ENCODE measurements at regions not wholly inside any gene's neighbourhood (a gene's known extent, or its start where the extent isn't known, plus 50 kb on each side); places are given as distances from the start of the nearest gene placed in this dataset.
"Not testable (repeated sequence)": the region's sequence is repeated elsewhere in the genome, so short reads cannot be mapped to it uniquely, and the experiment has no call there.

DNA sequence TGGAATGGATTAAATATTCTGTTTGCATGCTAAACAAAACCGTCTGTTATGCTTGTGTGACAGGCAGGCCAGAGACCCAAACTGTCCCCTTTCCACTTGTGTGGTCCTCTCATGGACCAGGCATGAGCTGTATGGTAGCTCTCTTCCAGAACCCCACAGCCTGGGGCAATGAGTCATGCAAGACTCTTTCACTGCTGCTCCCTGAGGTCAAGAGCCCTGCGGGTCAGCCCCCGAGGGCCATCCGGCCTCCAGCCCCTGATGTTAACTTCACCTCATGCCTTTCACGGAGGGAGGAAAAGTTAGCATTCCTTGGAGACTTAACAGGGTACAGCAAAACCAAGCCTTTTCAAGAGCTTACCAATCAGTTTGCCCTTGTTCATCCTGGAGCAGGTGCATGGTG, 239.1 kb upstream of the DIO3 start:
- no peak for DNase-seq (ENCODE audit: low read depth, low spot score)
- Histone ChIP-seq H3K4me3 (no peak overlapping the region), H3K36me3 (ENCODE audit: insufficient read depth, low read length) (no peaks in the 10 kb centered on the region), H3K27ac (no peak overlapping the region), H3K9me3 (ENCODE audit: low read depth, low read length) (no peaks in the 10 kb centered on the region), H3K9ac (ENCODE audit: insufficient read length) (no peak overlapping the region)
- TF ChIP-seq EZH2 (IDR thresholded peaks at IDR 0.05), result no peak
- TF ChIP-seq POLR2AphosphoS5 (IDR thresholded peaks at IDR 0.05; ENCODE audit: borderline replicate concordance, low read depth, low read length), result no peak
- TF ChIP-seq FOXP2 (optimal IDR thresholded peaks at IDR 0.05; ENCODE audit: control extremely low read depth, extremely low read length, insufficient read depth), result no peak

- Histone ChIP-seq H3K36me3 (ENCODE audit: insufficient read depth, low read length) (no peaks in the 10 kb centered on the region), H3K9me3 (ENCODE audit: low read depth, low read length) (no peaks in the 10 kb centered on the region), H3K9ac (ENCODE audit: insufficient read length) (no peak overlapping the region), H3K27ac (no peak overlapping the region), H3K4me3 (no peak overlapping the region)
- DNase-seq (ENCODE audit: low read depth, low spot score), result no peak
- TF ChIP-seq EZH2 (IDR thresholded peaks at IDR 0.05) (no peak), FOXP2 (optimal IDR thresholded peaks at IDR 0.05; ENCODE audit: control extremely low read depth, extremely low read length, insufficient read depth) (no peak), POLR2AphosphoS5 (IDR thresholded peaks at IDR 0.05; ENCODE audit: borderline replicate concordance, low read depth, low read length) (no peak)
These were observed 238.2 kb upstream of the DIO3 start for GRCh38 chr14:101323111-101323510.

DNA sequence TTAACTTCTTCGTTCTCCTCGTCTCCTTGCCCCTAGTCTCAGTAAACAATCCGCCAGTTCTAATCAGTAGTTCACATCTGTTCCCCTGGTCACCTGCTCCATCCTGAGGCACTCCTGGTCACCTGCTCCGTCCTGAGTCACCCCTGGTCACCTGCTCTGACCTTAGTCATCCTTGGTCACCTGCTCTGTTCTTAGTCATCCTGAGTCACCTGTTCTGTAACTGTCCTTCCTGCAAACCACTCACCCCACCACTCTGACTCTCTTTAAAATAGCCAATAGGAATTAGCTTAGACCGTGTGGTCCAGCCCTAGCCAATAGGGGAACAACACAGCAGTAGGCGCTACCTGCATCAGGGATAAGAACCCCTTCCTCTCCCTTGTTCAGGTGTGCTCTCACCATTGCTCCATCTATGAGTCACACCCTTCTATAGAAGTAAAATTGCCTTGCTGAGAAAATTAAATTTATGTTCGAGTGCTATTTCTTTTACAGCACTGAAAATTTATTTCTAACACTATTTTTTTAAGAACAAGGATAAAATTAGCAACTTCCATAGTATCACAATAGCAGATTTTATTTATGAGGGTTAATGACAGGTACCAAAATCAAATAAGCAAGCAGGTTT, 237.6 kb upstream of the DIO3 start:
- H3K4me3 ChIP-seq; DNase-seq (ENCODE audit: low read depth, low spot score); H3K9me3 ChIP-seq (ENCODE audit: low read depth, low read length); H3K36me3 ChIP-seq (ENCODE audit: insufficient read depth, low read length); H3K9ac ChIP-seq (ENCODE audit: insufficient read length); H3K27ac ChIP-seq: not testable (repeated sequence)

GRCh38 chr14:101325319-101325718, 236.0 kb upstream of the DIO3 start:
- H3K36me3 ChIP-seq (ENCODE audit: insufficient read depth, low read length), result no peaks in the 10 kb centered on the region
- no peak overlapping the region for H3K9ac ChIP-seq (ENCODE audit: insufficient read length)
- no peak for DNase-seq (ENCODE audit: low read depth, low spot score)
- no peak for TF ChIP-seq POLR2AphosphoS5 (IDR thresholded peaks at IDR 0.05; ENCODE audit: borderline replicate concordance, low read depth, low read length)
- no peak for TF ChIP-seq EZH2 (IDR thresholded peaks at IDR 0.05)
- no peak for TF ChIP-seq FOXP2 (optimal IDR thresholded peaks at IDR 0.05; ENCODE audit: control extremely low read depth, extremely low read length, insufficient read depth)
- H3K9me3 ChIP-seq (ENCODE audit: low read depth, low read length), result no peaks in the 10 kb centered on the region
- no peak overlapping the region for H3K27ac ChIP-seq
- H3K4me3 ChIP-seq, result no peak overlapping the region

DNA sequence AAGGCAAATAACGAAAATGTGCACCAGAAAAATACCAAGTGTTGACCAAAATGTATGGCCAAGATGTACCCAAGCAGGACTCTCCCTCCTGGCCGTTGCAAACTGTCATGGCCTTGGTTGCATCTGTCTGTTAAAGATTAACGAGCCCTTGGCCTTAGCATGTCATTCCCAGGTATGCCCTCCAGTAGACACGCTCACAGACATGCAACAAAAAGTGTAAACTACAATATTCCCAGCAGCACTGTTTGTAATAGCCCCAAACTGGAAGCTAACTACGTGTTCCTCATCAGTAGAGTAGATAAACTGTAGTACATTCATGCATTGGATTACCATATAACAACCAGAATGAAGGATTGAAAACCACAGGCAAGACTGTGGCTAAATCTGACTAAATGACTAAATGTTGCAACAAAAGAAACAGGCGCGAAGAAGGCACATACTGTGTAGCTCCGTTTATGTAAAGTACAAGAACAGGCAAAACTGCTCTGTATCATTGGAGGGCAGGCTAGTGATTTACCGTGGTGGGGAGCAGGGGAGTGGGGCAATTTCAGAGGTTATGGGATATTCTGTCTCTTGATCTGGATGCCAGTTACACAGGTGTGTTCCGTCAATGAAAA, 232.8 kb upstream of the DIO3 start:
- Histone ChIP-seq H3K9me3 (ENCODE audit: low read depth, low read length) (no peaks in the 10 kb centered on the region), H3K4me3 (no peak overlapping the region), H3K9ac (ENCODE audit: insufficient read length) (no peak overlapping the region), H3K27ac (no peak overlapping the region), H3K36me3 (ENCODE audit: insufficient read depth, low read length) (no peaks in the 10 kb centered on the region)
- DNase-seq (ENCODE audit: low read depth, low spot score), result no peak
- TF ChIP-seq EZH2 (IDR thresholded peaks at IDR 0.05) (no peak), POLR2AphosphoS5 (IDR thresholded peaks at IDR 0.05; ENCODE audit: borderline replicate concordance, low read depth, low read length) (no peak), FOXP2 (optimal IDR thresholded peaks at IDR 0.05; ENCODE audit: control extremely low read depth, extremely low read length, insufficient read depth) (no peak)

DNA sequence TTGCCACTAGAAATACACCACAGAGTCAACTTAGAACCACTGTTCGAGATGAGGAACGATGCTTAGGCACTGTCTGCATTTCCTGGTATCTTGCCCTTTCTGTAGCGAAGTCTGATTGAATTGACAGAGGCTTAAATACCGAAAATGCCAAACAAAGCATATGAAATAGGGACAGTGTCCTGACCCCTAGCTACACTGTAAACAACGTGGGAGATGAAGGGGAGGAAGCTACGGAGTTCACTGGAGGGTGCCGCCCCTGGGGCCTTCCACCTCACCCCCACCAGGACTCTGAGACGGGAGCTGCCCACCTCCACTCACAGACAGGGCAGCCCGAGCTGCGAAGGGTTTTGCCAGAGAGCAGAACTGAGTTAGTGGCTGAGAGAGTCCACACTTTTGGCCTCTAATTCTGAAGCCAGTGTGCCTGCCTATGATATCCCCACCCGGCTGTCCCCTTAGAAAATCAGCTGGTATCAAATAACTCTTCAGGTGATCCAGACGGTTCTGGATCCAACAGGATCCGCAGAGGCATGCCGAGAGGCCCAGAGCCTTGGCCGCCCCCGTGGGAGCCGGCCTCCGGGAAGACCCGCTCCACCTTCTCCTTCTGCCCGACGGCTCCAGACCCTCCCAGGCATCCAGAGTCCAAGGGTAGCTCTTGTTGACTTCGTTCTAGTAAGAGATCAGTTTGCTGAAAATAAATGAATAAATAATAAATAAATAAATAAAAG, 230.7 kb upstream of the DIO3 start:
- H3K36me3 ChIP-seq (ENCODE audit: insufficient read depth, low read length), result no peaks in the 10 kb centered on the region
- TF ChIP-seq FOXP2 (optimal IDR thresholded peaks at IDR 0.05; ENCODE audit: control extremely low read depth, extremely low read length, insufficient read depth), result no peak
- TF ChIP-seq EZH2 (IDR thresholded peaks at IDR 0.05), result no peak
- TF ChIP-seq POLR2AphosphoS5 (IDR thresholded peaks at IDR 0.05; ENCODE audit: borderline replicate concordance, low read depth, low read length), result no peak
- no peak overlapping the region for H3K9ac ChIP-seq (ENCODE audit: insufficient read length)
- no peak overlapping the region for H3K27ac ChIP-seq
- no peaks in the 10 kb centered on the region for H3K9me3 ChIP-seq (ENCODE audit: low read depth, low read length)
- no peak for DNase-seq (ENCODE audit: low read depth, low spot score)
- H3K4me3 ChIP-seq, result no peak overlapping the region

DNA sequence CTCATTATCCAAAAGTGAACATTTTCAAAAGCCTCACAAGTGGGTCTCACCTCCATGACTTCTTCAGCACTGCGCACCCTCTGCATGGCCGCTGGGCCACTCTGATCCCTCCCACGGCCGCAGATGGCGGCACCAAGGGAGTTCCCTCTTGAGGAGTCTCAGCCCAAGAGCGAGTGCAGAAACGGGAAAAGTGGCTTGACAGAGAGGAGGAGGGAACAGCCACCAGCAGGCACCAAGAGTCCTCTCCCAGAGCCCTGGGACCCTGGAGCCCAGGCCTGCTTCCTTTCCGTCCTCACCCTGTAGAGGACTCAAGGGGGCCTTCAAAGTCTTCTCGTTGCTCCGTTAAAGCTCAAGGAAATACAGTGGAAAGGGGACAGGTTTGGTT, 230.2 kb upstream of the DIO3 start:
- Histone ChIP-seq H3K4me3 (no peak overlapping the region), H3K9me3 (ENCODE audit: low read depth, low read length) (no peaks in the 10 kb centered on the region), H3K27ac (no peak overlapping the region), H3K9ac (ENCODE audit: insufficient read length) (no peak overlapping the region), H3K36me3 (ENCODE audit: insufficient read depth, low read length) (no peaks in the 10 kb centered on the region)
- DNase-seq (ENCODE audit: low read depth, low spot score), result no peak
- TF ChIP-seq POLR2AphosphoS5 (IDR thresholded peaks at IDR 0.05; ENCODE audit: borderline replicate concordance, low read depth, low read length) (no peak), EZH2 (IDR thresholded peaks at IDR 0.05) (no peak)

GRCh38 chr14:101331661-101332169, 229.6 kb upstream of the DIO3 start:
- Histone ChIP-seq H3K9me3 (ENCODE audit: low read depth, low read length) (no peaks in the 10 kb centered on the region), H3K4me3 (no peak overlapping the region), H3K27ac (no peak overlapping the region), H3K36me3 (ENCODE audit: insufficient read depth, low read length) (no peaks in the 10 kb centered on the region), H3K9ac (ENCODE audit: insufficient read length) (no peak overlapping the region)
- DNase-seq (ENCODE audit: low read depth, low spot score), result no peak
- no peak for TF ChIP-seq FOXP2 (optimal IDR thresholded peaks at IDR 0.05; ENCODE audit: control extremely low read depth, extremely low read length, insufficient read depth)
- TF ChIP-seq EZH2 (IDR thresholded peaks at IDR 0.05), result no peak
- TF ChIP-seq POLR2AphosphoS5 (IDR thresholded peaks at IDR 0.05; ENCODE audit: borderline replicate concordance, low read depth, low read length), result no peak

Measured in SK-N-MC (cell line).